RWPE2 (cell line): ENCODE measurements at regions not wholly inside any gene's neighbourhood (a gene's known extent, or its start where the extent isn't known, plus 50 kb on each side); places are given as distances from the start of the nearest gene placed in this dataset.

Experiments
- ATAC-seq: fragments of 200-7000 bp; cut with Tn5 transposase; 3 replicates; pipeline ENCODE4 v1.9.1; 2021; ENCODE audit warnings: low read depth
- DNase-seq: peaks from one replicate; pipeline ENCODE4 v3.0.0-alpha.2; 2020; ENCODE audit warnings: low spot score
- H3K27ac ChIP-seq: fragments of 450-650 bp; 2 replicates; pipeline ENCODE4 v1.5.1; 2017; ENCODE audit warnings: mild to moderate bottlenecking; ENCODE audit not compliant: poor library complexity, severe bottlenecking
- H3K27me3 ChIP-seq: fragments of 250-450 bp; sonication (Bioruptor Pico); 2 replicates; pipeline ENCODE4 v1.5.1; 2021; ENCODE audit warnings: mild to moderate bottlenecking, moderate library complexity; ENCODE audit not compliant: insufficient read depth, poor library complexity, severe bottlenecking
- H3K36me3 ChIP-seq: fragments of 250-450 bp; sonication (Bioruptor Pico); 2 replicates; pipeline ENCODE4 v1.5.1; 2020; ENCODE audit warnings: low read depth, mild to moderate bottlenecking, moderate library complexity
- H3K4me1 ChIP-seq: fragments of 250-450 bp; sonication (Bioruptor Pico); 2 replicates; pipeline ENCODE4 v1.5.1; 2021; ENCODE audit warnings: mild to moderate bottlenecking, moderate library complexity; ENCODE audit not compliant: insufficient read depth, poor library complexity, severe bottlenecking
- H3K4me3 ChIP-seq: fragments of 250-450 bp; sonication (Bioruptor Pico); 2 replicates; pipeline ENCODE4 v1.5.1; 2021; ENCODE audit warnings: mild to moderate bottlenecking, moderate library complexity; ENCODE audit not compliant: severe bottlenecking
- H3K9me3 ChIP-seq: fragments of 250-450 bp; sonication (Bioruptor Pico); 2 replicates; pipeline ENCODE4 v1.5.1; 2021; ENCODE audit warnings: mild to moderate bottlenecking, moderate library complexity; ENCODE audit not compliant: severe bottlenecking
- TF ChIP-seq, protein P1 (sequence below): fragments of 450-650 bp; IDR thresholded peaks from one replicate; pipeline ENCODE4 v1.5.1; 2017; ENCODE audit warnings: mild to moderate bottlenecking, moderate library complexity; ENCODE audit not compliant: poor library complexity, severe bottlenecking

DNA sequence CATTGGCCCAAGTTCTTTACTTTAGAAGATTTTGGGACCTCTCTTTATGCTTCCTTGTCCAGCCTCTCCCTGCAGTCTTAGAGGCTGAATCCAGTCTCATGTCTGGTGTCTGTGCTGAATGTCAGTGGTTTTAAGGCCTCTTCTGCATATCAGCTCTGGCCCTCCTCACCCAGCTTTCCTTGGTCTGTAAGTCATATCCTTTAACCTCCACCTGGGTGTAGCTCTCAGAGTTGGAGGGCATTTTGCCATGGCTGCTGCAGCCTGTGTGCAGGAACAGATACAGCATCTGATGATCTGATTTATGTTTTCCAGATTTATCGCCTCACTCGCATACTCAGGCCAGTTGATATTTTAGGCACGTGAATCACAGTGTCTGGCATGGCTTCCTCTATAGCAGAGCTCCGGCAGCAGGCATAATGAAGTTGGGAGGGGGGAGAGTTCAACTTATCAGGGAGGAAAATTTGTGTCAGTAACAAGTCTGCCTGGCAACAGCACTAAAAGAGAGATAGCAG, 335.0 kb downstream of the PCNX1 start:
- no peak for DNase-seq
- no peak overlapping the region for H3K4me3 ChIP-seq
- H3K9me3 ChIP-seq = no peaks in the 10 kb centered on the region
- TF ChIP-seq, protein P1, sequence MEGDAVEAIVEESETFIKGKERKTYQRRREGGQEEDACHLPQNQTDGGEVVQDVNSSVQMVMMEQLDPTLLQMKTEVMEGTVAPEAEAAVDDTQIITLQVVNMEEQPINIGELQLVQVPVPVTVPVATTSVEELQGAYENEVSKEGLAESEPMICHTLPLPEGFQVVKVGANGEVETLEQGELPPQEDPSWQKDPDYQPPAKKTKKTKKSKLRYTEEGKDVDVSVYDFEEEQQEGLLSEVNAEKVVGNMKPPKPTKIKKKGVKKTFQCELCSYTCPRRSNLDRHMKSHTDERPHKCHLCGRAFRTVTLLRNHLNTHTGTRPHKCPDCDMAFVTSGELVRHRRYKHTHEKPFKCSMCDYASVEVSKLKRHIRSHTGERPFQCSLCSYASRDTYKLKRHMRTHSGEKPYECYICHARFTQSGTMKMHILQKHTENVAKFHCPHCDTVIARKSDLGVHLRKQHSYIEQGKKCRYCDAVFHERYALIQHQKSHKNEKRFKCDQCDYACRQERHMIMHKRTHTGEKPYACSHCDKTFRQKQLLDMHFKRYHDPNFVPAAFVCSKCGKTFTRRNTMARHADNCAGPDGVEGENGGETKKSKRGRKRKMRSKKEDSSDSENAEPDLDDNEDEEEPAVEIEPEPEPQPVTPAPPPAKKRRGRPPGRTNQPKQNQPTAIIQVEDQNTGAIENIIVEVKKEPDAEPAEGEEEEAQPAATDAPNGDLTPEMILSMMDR = no peak
- H3K27me3 ChIP-seq = no peaks in the 10 kb centered on the region
- H3K27ac ChIP-seq = no peak overlapping the region
- no peaks in the 10 kb centered on the region for H3K4me1 ChIP-seq
- H3K36me3 ChIP-seq = no peaks in the 10 kb centered on the region
- no peak for ATAC-seq

DNA sequence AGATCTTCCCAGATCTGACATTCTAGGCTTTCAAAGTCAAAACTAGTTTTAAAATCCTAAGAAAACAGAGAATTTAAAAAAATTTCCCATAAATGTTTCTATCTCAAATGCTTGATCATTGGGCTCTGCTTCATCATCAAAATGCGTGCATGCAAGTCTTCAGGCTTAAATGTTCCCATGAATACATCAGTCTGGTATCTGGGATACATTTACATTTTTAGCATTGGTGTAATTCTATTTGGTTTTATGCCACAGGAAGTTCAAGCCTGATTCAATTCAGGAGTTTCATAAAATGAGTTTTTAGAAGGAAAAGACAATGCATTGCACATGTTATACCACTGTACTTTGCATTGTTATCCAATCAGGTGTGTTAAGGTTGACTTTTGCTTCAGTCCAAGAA, 336.4 kb downstream of the PCNX1 start:
- TF ChIP-seq, protein P1 = no peak
- Histone ChIP-seq H3K27ac (no peak overlapping the region), H3K9me3 (no peaks in the 10 kb centered on the region), H3K27me3 (no peaks in the 10 kb centered on the region), H3K4me3 (no peak overlapping the region), H3K4me1 (peaks cover 5% of the 10 kb centered on the region), H3K36me3 (no peaks in the 10 kb centered on the region)
- ATAC-seq (no peak), DNase-seq (no peak)

DNA sequence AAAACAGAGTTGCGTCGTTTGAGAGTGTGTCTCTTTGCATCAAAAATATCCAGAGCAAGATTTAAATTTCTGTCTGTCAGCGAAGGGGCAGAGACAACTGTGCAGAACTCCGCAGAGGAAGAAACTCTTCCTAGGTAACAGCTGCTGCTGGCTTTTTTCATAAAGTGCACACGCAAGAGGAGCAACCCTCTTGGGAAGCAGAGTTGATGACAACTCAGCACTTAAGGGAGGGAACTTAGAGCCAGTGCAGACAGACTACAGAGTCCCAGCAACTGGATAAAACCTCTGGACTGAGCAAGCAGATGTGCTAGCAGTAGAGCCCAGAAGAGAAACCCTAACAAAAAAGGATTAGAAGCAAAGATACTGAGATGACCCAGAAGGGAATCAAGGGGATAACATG, 337.1 kb downstream of the PCNX1 start:
- no peak overlapping the region for H3K4me3 ChIP-seq
- H3K4me1 ChIP-seq = peaks cover 7% of the 10 kb centered on the region
- H3K36me3 ChIP-seq = no peaks in the 10 kb centered on the region
- no peaks in the 10 kb centered on the region for H3K9me3 ChIP-seq
- DNase-seq = no peak
- H3K27me3 ChIP-seq = no peaks in the 10 kb centered on the region
- H3K27ac ChIP-seq = no peak overlapping the region
- no peak for ATAC-seq
- TF ChIP-seq, protein P1 = no peak

DNA sequence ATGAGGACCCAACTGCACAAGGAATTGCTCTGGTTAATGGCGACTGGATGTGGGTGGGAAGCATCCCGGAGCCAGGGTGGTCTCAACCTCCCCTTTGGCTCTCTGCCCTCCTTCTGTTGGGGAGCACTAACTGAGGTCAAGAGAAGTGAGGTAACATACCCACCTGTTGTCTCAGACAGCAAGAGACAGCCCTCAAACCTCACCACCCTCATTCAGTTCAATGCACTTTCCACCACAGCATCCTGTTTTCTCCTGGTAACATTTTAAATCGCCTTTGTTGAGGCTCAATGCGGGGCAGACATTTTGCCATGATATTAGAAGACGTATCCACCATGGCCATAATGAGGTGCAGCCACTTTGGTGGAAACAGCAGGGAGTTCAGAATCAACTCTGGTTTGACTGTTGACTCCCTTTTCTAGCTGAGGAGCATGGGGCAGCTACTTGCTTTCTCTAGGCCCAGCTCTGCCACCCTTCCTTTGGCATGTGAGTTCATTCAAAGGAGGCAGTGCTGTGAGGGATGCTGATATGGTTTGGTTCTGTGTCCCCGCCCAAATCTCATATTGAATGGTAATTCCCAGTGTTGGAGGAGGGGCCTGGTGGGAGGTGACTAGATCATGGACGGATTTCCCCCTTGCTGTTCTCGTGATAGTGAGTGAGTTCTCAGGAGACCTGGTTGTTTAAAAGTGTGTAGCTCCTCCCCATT, 338.6 kb downstream of the PCNX1 start:
- H3K4me3 ChIP-seq = no peak overlapping the region
- H3K9me3 ChIP-seq = no peaks in the 10 kb centered on the region
- H3K36me3 ChIP-seq = no peaks in the 10 kb centered on the region
- H3K27ac ChIP-seq = no peak overlapping the region
- H3K27me3 ChIP-seq = no peaks in the 10 kb centered on the region
- H3K4me1 ChIP-seq = peaks cover 7% of the 10 kb centered on the region
- TF ChIP-seq, protein P1 = no peak
- DNase-seq (no peak), ATAC-seq (no peak)

DNA sequence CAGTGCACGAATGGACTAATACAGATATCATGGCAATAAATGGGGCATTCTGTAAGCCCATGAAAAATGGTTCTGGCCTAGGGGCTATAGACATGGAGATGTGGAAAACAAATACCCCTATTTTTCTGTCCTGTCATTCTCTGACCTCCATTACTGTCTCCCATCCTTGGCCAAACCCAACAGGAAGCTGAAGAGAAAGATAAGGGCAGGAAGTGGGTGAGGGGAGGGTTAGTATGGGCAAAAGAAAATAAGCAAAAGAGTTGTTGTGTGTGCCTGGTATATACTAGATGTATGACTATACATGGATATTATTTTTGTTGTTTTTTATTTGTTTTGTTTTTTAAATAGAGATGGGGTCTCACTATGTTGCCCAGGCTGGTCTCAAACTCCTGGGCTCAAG, 339.3 kb downstream of the PCNX1 start:
- ATAC-seq = no peak
- H3K27ac ChIP-seq = peak overlapping the region; percentile 66
- TF ChIP-seq, protein P1 = no peak
- no peak for DNase-seq
- no peaks in the 10 kb centered on the region for H3K36me3 ChIP-seq
- H3K4me3 ChIP-seq = no peak overlapping the region
- no peaks in the 10 kb centered on the region for H3K9me3 ChIP-seq
- peaks cover 7% of the 10 kb centered on the region for H3K4me1 ChIP-seq
- no peaks in the 10 kb centered on the region for H3K27me3 ChIP-seq
